H9 (cell line): ENCODE measurements at regions not wholly inside any gene's neighbourhood (a gene's known extent, or its start where the extent isn't known, plus 50 kb on each side); places are given as distances from the start of the nearest gene placed in this dataset.
A peak's percentile ranks its signal among the peaks of the same experiment; 100 is the strongest.

ENCODE experiments used
- DNase-seq: peaks from one replicate; pipeline ENCODE4 v3.0.0-alpha.2; 2017
- H2AFZ ChIP-seq: one replicate; pipeline ENCODE4 v1.6.1; 2013; ENCODE audit warnings: mild to moderate bottlenecking, low read length, control low read depth, moderate library complexity
- H2AK5ac ChIP-seq: 2 replicates; pipeline ENCODE4 v1.6.1; 2013; ENCODE audit warnings: low read length, control low read depth, mixed read lengths; ENCODE audit not compliant: insufficient read length
- H2BK120ac ChIP-seq: one replicate; pipeline ENCODE4 v1.6.1; 2013; ENCODE audit warnings: low read depth, mild to moderate bottlenecking, low read length, control low read depth, inconsistent platforms; ENCODE audit not compliant: poor library complexity, severe bottlenecking
- H2BK12ac ChIP-seq: 2 replicates; pipeline ENCODE4 v1.6.1; 2013; ENCODE audit warnings: low read length, control low read depth, mixed read lengths, low read depth; ENCODE audit not compliant: insufficient read length
- H2BK15ac ChIP-seq: 2 replicates; pipeline ENCODE4 v1.6.1; 2013; ENCODE audit warnings: low read depth, low read length, control low read depth
- H2BK20ac ChIP-seq: one replicate; pipeline ENCODE4 v1.6.1; 2013; ENCODE audit warnings: low read depth, mild to moderate bottlenecking, low read length, control low read depth, inconsistent platforms; ENCODE audit not compliant: poor library complexity, severe bottlenecking
- H2BK5ac ChIP-seq: 2 replicates; pipeline ENCODE4 v1.6.1; 2013; ENCODE audit warnings: low read length, control low read depth, mixed read lengths; ENCODE audit not compliant: insufficient read length
- H3K14ac ChIP-seq: 2 replicates; pipeline ENCODE4 v1.6.1; 2013; ENCODE audit warnings: low read length, control low read depth; ENCODE audit not compliant: insufficient read depth
- H3K18ac ChIP-seq: 2 replicates; pipeline ENCODE4 v1.6.1; 2013; ENCODE audit warnings: low read depth, mild to moderate bottlenecking, mixed read lengths, low read length, control low read depth; ENCODE audit not compliant: insufficient read length
- H3K23ac ChIP-seq: 2 replicates; pipeline ENCODE4 v1.6.1; 2013; ENCODE audit warnings: low read length, control low read depth, mixed read lengths, low read depth; ENCODE audit not compliant: insufficient read length
- H3K23me2 ChIP-seq: 2 replicates; pipeline ENCODE4 v1.6.1; 2013; ENCODE audit warnings: low read depth, mild to moderate bottlenecking, mixed read lengths, low read length, control low read depth; ENCODE audit not compliant: insufficient read length, poor library complexity, severe bottlenecking
- H3K27ac ChIP-seq: 2 replicates; pipeline ENCODE4 v1.5.1; 2013; ENCODE audit warnings: low read length, control low read depth, mixed read lengths, low read depth; ENCODE audit not compliant: insufficient read length
- H3K27me3 ChIP-seq: 2 replicates; pipeline ENCODE4 v1.6.1; 2013; ENCODE audit warnings: low read length, control low read depth, inconsistent platforms; ENCODE audit not compliant: insufficient read depth
- H3K4ac ChIP-seq: 2 replicates; pipeline ENCODE4 v1.6.1; 2013; ENCODE audit warnings: low read depth, mild to moderate bottlenecking, control low read depth, inconsistent platforms, low read length, moderate library complexity
- H3K4me1 ChIP-seq: 2 replicates; pipeline ENCODE4 v1.6.1; 2013; ENCODE audit warnings: low read length, control low read depth, inconsistent platforms; ENCODE audit not compliant: insufficient read depth
- H3K4me2 ChIP-seq: 2 replicates; pipeline ENCODE4 v1.6.1; 2013; ENCODE audit warnings: low read length, control low read depth, mixed read lengths; ENCODE audit not compliant: insufficient read length, insufficient read depth
- H3K56ac ChIP-seq: 2 replicates; pipeline ENCODE4 v1.6.1; 2013; ENCODE audit warnings: low read depth, mild to moderate bottlenecking, mixed read lengths, low read length, control low read depth; ENCODE audit not compliant: insufficient read length
- H3K79me1 ChIP-seq: 2 replicates; pipeline ENCODE4 v1.6.1; 2013; ENCODE audit warnings: low read depth, mild to moderate bottlenecking, moderate library complexity, low read length, control low read depth, inconsistent platforms; ENCODE audit not compliant: insufficient read depth, poor library complexity, severe bottlenecking
- H3K79me2 ChIP-seq: 2 replicates; pipeline ENCODE4 v1.6.1; 2013; ENCODE audit warnings: low read length, control low read depth, inconsistent platforms; ENCODE audit not compliant: insufficient read depth
- H3K9ac ChIP-seq: 2 replicates; pipeline ENCODE4 v1.6.1; 2013; ENCODE audit warnings: low read length, control low read depth, mixed read lengths; ENCODE audit not compliant: insufficient read length; ENCODE audit errors: extremely low read depth
- H3K9me3 ChIP-seq: one replicate; pipeline ENCODE4 v1.6.1; 2013; ENCODE audit warnings: low read depth, low read length, inconsistent platforms; ENCODE audit not compliant: control insufficient read depth
- H3T11ph ChIP-seq: one replicate; pipeline ENCODE4 v1.6.1; 2013; ENCODE audit warnings: mild to moderate bottlenecking, low read length, control low read depth, inconsistent platforms
- H4K20me1 ChIP-seq: one replicate; pipeline ENCODE4 v1.6.1; 2013; ENCODE audit not compliant: control insufficient read depth, insufficient read length, insufficient read depth
- H4K5ac ChIP-seq: 2 replicates; pipeline ENCODE4 v1.6.1; 2013; ENCODE audit warnings: low read depth, mild to moderate bottlenecking, mixed read lengths, low read length, control low read depth; ENCODE audit not compliant: insufficient read length
- H4K8ac ChIP-seq: replicated peaks from 2 replicates; pipeline ENCODE4 v1.6.1; 2013; ENCODE audit warnings: low read length, control low read depth, mixed read lengths, low read depth; ENCODE audit not compliant: insufficient read length
- H4K91ac ChIP-seq: 2 replicates; pipeline ENCODE4 v1.6.1; 2013; ENCODE audit warnings: low read depth, mild to moderate bottlenecking, moderate library complexity, mixed read lengths, low read length, control low read depth; ENCODE audit not compliant: insufficient read length
- H3K27ac Mint-ChIP-seq, 3 experiments: 2 replicates in 2 of 3; 3 replicates in 1 of 3; pipeline ENCODE4 v1.8.0; 2020 to 2021; ENCODE audit warnings: mixed read lengths in 3 of 3, mild to moderate bottlenecking in 1 of 3, moderate library complexity in 1 of 3
- H3K27me3 Mint-ChIP-seq: 2 replicates; pipeline ENCODE4 v1.8.0; 2021; ENCODE audit warnings: low read depth, mild to moderate bottlenecking, moderate library complexity, mixed read lengths
- H3K36me3 Mint-ChIP-seq, 3 experiments: 2 replicates in 2 of 3; 3 replicates in 1 of 3; pipeline ENCODE4 v1.8.0; 2020 to 2021; ENCODE audit warnings: low read depth in 3 of 3, mixed read lengths in 3 of 3; ENCODE audit not compliant: insufficient read depth in 1 of 3
- H3K4me1 Mint-ChIP-seq, 2 experiments: 2 replicates each; pipeline ENCODE4 v1.8.0; 2020; ENCODE audit warnings: mixed read lengths in 2 of 2
- H3K4me3 Mint-ChIP-seq, 2 experiments: 2 replicates in 1 of 2; 3 replicates in 1 of 2; pipeline ENCODE4 v1.8.0; 2020 to 2021; ENCODE audit warnings: mild to moderate bottlenecking in 2 of 2, mixed read lengths in 2 of 2, moderate library complexity in 1 of 2
- H3K9me3 Mint-ChIP-seq, 2 experiments: 2 replicates in 1 of 2; 3 replicates in 1 of 2; pipeline ENCODE4 v1.8.0; 2020; ENCODE audit warnings: mild to moderate bottlenecking in 2 of 2, mixed read lengths in 2 of 2, moderate library complexity in 1 of 2
- WGBS: extraction: QIAGEN DNeasy Blood & Tissue Kit; methylation state at CpG from one replicate; pipeline ENCODE4 v1.1.7; 2013; ENCODE audit warnings: missing lambda C conversion rate, low lambda C conversion rate, mixed read lengths; ENCODE audit not compliant: insufficient read length; ENCODE audit errors: extremely low coverage; 5-methylcytosine and 5-hydroxymethylcytosine counted together
- TF ChIP-seq, protein P1 (sequence below): fragments of 200-600 bp; sonication (generic); conservative IDR thresholded peaks from 3 replicates; pipeline ENCODE4 v1.8.0; 2021; ENCODE audit warnings: antibody characterized with exemption, mild to moderate bottlenecking

- Histone ChIP-seq H3K23ac (no peak overlapping the region), H2BK15ac (no peak overlapping the region), H2BK20ac (no peak overlapping the region), H3K4me1 (peaks cover 6% of the 10 kb centered on the region; the same call in 1 of the 2 replicates), H3K4me2 (no peak overlapping the region), H2BK5ac (no peak overlapping the region), H3T11ph (no peak overlapping the region), H4K91ac (no peak overlapping the region), H4K20me1 (no peaks in the 10 kb centered on the region), H3K27me3 (no peaks in the 10 kb centered on the region), H3K79me1 (no peaks in the 10 kb centered on the region), H2BK12ac (no peak overlapping the region), H3K18ac (no peak overlapping the region), H3K23me2 (no peaks in the 10 kb centered on the region), H3K79me2 (no peaks in the 10 kb centered on the region), H2AK5ac (no peak overlapping the region), H4K8ac (no peak overlapping the region), H3K4ac (no peak overlapping the region), H4K5ac (no peak overlapping the region), H3K56ac (no peak overlapping the region), H2BK120ac (no peak overlapping the region), H3K9ac (no peak overlapping the region), H3K27ac (no peak overlapping the region), H3K9me3 (no peaks in the 10 kb centered on the region), H3K14ac (no peak overlapping the region), H2AFZ (no peak overlapping the region)
- peak overlapping the region in 1 of 3 experiments; percentile 37; a peak in 1 of 7 replicates for H3K27ac Mint-ChIP-seq
- H3K4me1 Mint-ChIP-seq, result peaks cover 33 to 48% of the 10 kb centered on the region in 2 experiments
- H3K36me3 Mint-ChIP-seq, result no peaks in the 10 kb centered on the region
- TF ChIP-seq, protein P1, sequence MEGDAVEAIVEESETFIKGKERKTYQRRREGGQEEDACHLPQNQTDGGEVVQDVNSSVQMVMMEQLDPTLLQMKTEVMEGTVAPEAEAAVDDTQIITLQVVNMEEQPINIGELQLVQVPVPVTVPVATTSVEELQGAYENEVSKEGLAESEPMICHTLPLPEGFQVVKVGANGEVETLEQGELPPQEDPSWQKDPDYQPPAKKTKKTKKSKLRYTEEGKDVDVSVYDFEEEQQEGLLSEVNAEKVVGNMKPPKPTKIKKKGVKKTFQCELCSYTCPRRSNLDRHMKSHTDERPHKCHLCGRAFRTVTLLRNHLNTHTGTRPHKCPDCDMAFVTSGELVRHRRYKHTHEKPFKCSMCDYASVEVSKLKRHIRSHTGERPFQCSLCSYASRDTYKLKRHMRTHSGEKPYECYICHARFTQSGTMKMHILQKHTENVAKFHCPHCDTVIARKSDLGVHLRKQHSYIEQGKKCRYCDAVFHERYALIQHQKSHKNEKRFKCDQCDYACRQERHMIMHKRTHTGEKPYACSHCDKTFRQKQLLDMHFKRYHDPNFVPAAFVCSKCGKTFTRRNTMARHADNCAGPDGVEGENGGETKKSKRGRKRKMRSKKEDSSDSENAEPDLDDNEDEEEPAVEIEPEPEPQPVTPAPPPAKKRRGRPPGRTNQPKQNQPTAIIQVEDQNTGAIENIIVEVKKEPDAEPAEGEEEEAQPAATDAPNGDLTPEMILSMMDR, result no peak
- no CpG with 5 or more reads among the region's 6 CpGs for WGBS
- DNase-seq, result no peak
- no peaks in the 10 kb centered on the region; a peak in 2 of 5 replicates for H3K9me3 Mint-ChIP-seq
- H3K27me3 Mint-ChIP-seq, result no peaks in the 10 kb centered on the region; the same call in none of the 2 replicates
- H3K4me3 Mint-ChIP-seq, result no peak overlapping the region; a peak in 1 of 5 replicates
These were observed 521.9 kb upstream of the TBX3 start for GRCh38 chr12:115205755-115206308.
